Activated CD8-positive, alpha-beta T cell treated with anti-CD3 and anti-CD28 coated beads for 36 hours (primary cell): ENCODE measurements at regions not wholly inside any gene's neighbourhood (a gene's known extent, or its start where the extent isn't known, plus 50 kb on each side); places are given as distances from the start of the nearest gene placed in this dataset.

ENCODE experiments used
- ATAC-seq: fragments of 200-7000 bp; cut with Tn5 transposase; one replicate; pipeline ENCODE4 v1.10.0; 2021; ENCODE audit warnings: mild to moderate bottlenecking, moderate library complexity
- CTCF ChIA-PET: fragments of 350-600 bp; sonication (Branson Sonifier 250); formaldehyde crosslinking; loops from one replicate; lab custom pipeline; 2021; ENCODE audit warnings: antibody characterized with exemption; lab: Charles Lee
- POLR2A ChIA-PET: fragments of 350-600 bp; sonication (Branson Sonifier 250); formaldehyde crosslinking; loops from one replicate; lab custom pipeline; 2021; ENCODE audit warnings: antibody characterized with exemption; lab: Charles Lee
- DNase-seq: peaks from one replicate; pipeline ENCODE4 v3.0.0-alpha.2; 2020
- H3K27ac Mint-ChIP-seq: one replicate; pipeline ENCODE4 v1.8.0; 2021; ENCODE audit warnings: mild to moderate bottlenecking, mixed read lengths
- H3K27me3 Mint-ChIP-seq: one replicate; pipeline ENCODE4 v1.8.0; 2021; ENCODE audit warnings: mixed read lengths
- H3K36me3 Mint-ChIP-seq: one replicate; pipeline ENCODE4 v1.8.0; 2021; ENCODE audit warnings: low read depth, mixed read lengths
- H3K4me1 Mint-ChIP-seq: one replicate; pipeline ENCODE4 v1.8.0; 2021; ENCODE audit warnings: low read depth, mixed read lengths
- H3K4me3 Mint-ChIP-seq: one replicate; pipeline ENCODE4 v1.8.0; 2021; ENCODE audit warnings: mild to moderate bottlenecking, moderate library complexity, mixed read lengths
- H3K9me3 Mint-ChIP-seq: one replicate; pipeline ENCODE4 v1.8.0; 2021; ENCODE audit warnings: mixed read lengths
- CTCF ChIP-seq: fragments of 200-600 bp; IDR thresholded peaks from one replicate; pipeline ENCODE4 v1.8.0; 2022; ENCODE audit warnings: antibody characterized with exemption, mild to moderate bottlenecking
- intact Hi-C: fragments of 100-400 bp; cut with micrococcal nuclease; formaldehyde crosslinking; loops from one replicate; pipeline ENCODE4 v1.10.0; 2022

GRCh38 chr6:96276305-96276704 is 245.3 kb upstream of the UFL1 start:
- H3K36me3 Mint-ChIP-seq: no peaks in the 10 kb centered on the region
- no peak for TF ChIP-seq CTCF

GRCh38 chr6:96276856-96277255 is 244.8 kb upstream of the UFL1 start:
- ATAC-seq: no peak
- ChIA-PET POLR2A (no interaction called here), CTCF (no interaction called here)
- peaks cover 7% of the 10 kb centered on the region for H3K27me3 Mint-ChIP-seq
- DNase-seq: no peak
- TF ChIP-seq CTCF: no peak
- H3K36me3 Mint-ChIP-seq: no peaks in the 10 kb centered on the region
- H3K9me3 Mint-ChIP-seq: peaks cover 2% of the 10 kb centered on the region
- no peak overlapping the region for H3K27ac Mint-ChIP-seq
- H3K4me1 Mint-ChIP-seq: no peaks in the 10 kb centered on the region
- no peak overlapping the region for H3K4me3 Mint-ChIP-seq
- intact Hi-C loops: no loop called here

More at GRCh38 chr6:96276305-96276704, 245.3 kb upstream of the UFL1 start:
- H3K4me3 Mint-ChIP-seq: no peak overlapping the region
- CTCF ChIA-PET: no interaction called here
- intact Hi-C loops: no loop called here
- ATAC-seq: no peak
- peaks cover 6% of the 10 kb centered on the region for H3K27me3 Mint-ChIP-seq
- H3K4me1 Mint-ChIP-seq: no peaks in the 10 kb centered on the region
- peaks cover 3% of the 10 kb centered on the region for H3K9me3 Mint-ChIP-seq
- POLR2A ChIA-PET: no interaction called here
- no peak overlapping the region for H3K27ac Mint-ChIP-seq
- DNase-seq: no peak

GRCh38 chr6:96279084-96279483 is 242.5 kb upstream of the UFL1 start:
- intact Hi-C loops: no loop called here
- no peak for TF ChIP-seq CTCF
- CTCF ChIA-PET: no interaction called here
- POLR2A ChIA-PET: no interaction called here
- Mint-ChIP-seq H3K9me3 (no peaks in the 10 kb centered on the region), H3K36me3 (no peaks in the 10 kb centered on the region), H3K4me3 (no peak overlapping the region), H3K4me1 (no peaks in the 10 kb centered on the region), H3K27ac (no peak overlapping the region), H3K27me3 (peaks cover 5% of the 10 kb centered on the region)
- no peak for DNase-seq
- ATAC-seq: no peak

- intact Hi-C loops: no loop called here
- no peak overlapping the region for H3K27ac Mint-ChIP-seq
- no peaks in the 10 kb centered on the region for H3K4me1 Mint-ChIP-seq
- DNase-seq (no peak), ATAC-seq (no peak)
- CTCF ChIA-PET: no interaction called here
- no peak overlapping the region for H3K4me3 Mint-ChIP-seq
- no peaks in the 10 kb centered on the region for H3K36me3 Mint-ChIP-seq
- TF ChIP-seq CTCF: no peak
- H3K9me3 Mint-ChIP-seq: no peaks in the 10 kb centered on the region
- H3K27me3 Mint-ChIP-seq: peaks cover 8% of the 10 kb centered on the region
- POLR2A ChIA-PET: no interaction called here
These were observed 235.1 kb upstream of the UFL1 start for GRCh38 chr6:96286503-96286902.

GRCh38 chr6:96299525-96299924 is 222.1 kb upstream of the UFL1 start:
- ChIA-PET CTCF (no interaction called here), POLR2A (no interaction called here)
- intact Hi-C loops: no loop called here
- DNase-seq: no peak
- no peak for TF ChIP-seq CTCF
- Mint-ChIP-seq H3K36me3 (no peaks in the 10 kb centered on the region), H3K27ac (no peak overlapping the region), H3K4me3 (no peak overlapping the region), H3K27me3 (peaks cover 2% of the 10 kb centered on the region), H3K4me1 (no peaks in the 10 kb centered on the region), H3K9me3 (no peaks in the 10 kb centered on the region)
- no peak for ATAC-seq
